Prostate gland (tissue), 2 donors: ENCODE measurements at regions not wholly inside any gene's neighbourhood (a gene's known extent, or its start where the extent isn't known, plus 50 kb on each side); places are given as distances from the start of the nearest gene placed in this dataset.
"Not testable (repeated sequence)": the region's sequence is repeated elsewhere in the genome, so short reads cannot be mapped to it uniquely, and the experiment has no call there.

Experiments used
- DNase-seq: peaks from one replicate; pipeline ENCODE4 v3.0.0-alpha.2; 2019; ENCODE audit warnings: low spot score
- H3K27ac ChIP-seq, 2 donors: fragments of 200-600 bp; sonication (generic); 2 replicates each; pipeline ENCODE4 v1.5.1; 2017 to 2019
- H3K27me3 ChIP-seq: fragments of 200-600 bp; sonication (generic); replicated peaks from 2 replicates; pipeline ENCODE4 v1.5.1; 2019; ENCODE audit not compliant: insufficient read depth
- H3K36me3 ChIP-seq, 2 donors: fragments of 200-600 bp; sonication (generic); 1 replicate in 1 of 2; 2 replicates in 1 of 2; pipeline versions ENCODE4 v1.5.1 to v1.8.1; 2017 to 2019
- H3K4me1 ChIP-seq: fragments of 200-600 bp; sonication (generic); replicated peaks from 2 replicates; pipeline ENCODE4 v1.5.1; 2019
- H3K4me3 ChIP-seq, 2 donors: fragments of 200-600 bp; sonication (generic); 2 replicates each; pipeline ENCODE4 v1.5.1; 2017 to 2019
- H3K9me3 ChIP-seq: fragments of 200-600 bp; sonication (generic); 2 replicates; pipeline ENCODE4 v1.5.1; 2017
- CTCF ChIP-seq, 4 experiments: fragments of 200-600 bp in 2 of 4; fragments of 450-650 bp in 2 of 4; sonication (generic) in 2 of 4; IDR thresholded peaks; 1 replicate in 3 of 4; 2 replicates in 1 of 4; pipeline ENCODE4 v1.5.1; 2016 to 2019; ENCODE audit warnings: antibody characterized with exemption in 4 of 4, mild to moderate bottlenecking in 2 of 4, moderate library complexity in 2 of 4
- POLR2A ChIP-seq: fragments of 450-650 bp; IDR thresholded peaks from one replicate; pipeline ENCODE4 v1.6.1; 2016; ENCODE audit warnings: antibody characterized with exemption, mild to moderate bottlenecking
- POLR2AphosphoS5 ChIP-seq: sonication (generic); formaldehyde crosslinking; IDR thresholded peaks from one replicate; pipeline ENCODE4 v1.6.1; 2017; ENCODE audit warnings: antibody characterized with exemption
- whole genome bisulfite sequencing: methylation state at CpG from one replicate; pipeline ENCODE4 v1.1.5; 2018; 5-methylcytosine and 5-hydroxymethylcytosine counted together
- intact Hi-C: fragments of 100-400 bp; cut with DNase I; formaldehyde crosslinking; loops from one replicate; pipeline ENCODE4 v1.14.2; 2022

GRCh38 chr9:104999136-104999535 is 71.2 kb upstream of the ABCA1 start:
- intact Hi-C loops = no loop called here
- H3K4me1 ChIP-seq = no peaks in the 10 kb centered on the region
- H3K4me3 ChIP-seq = no peak overlapping the region
- DNase-seq = no peak
- no peaks in the 10 kb centered on the region for H3K36me3 ChIP-seq
- H3K27ac ChIP-seq = no peak overlapping the region
- no peaks in the 10 kb centered on the region for H3K27me3 ChIP-seq
- no peak for TF ChIP-seq POLR2A
- TF ChIP-seq POLR2AphosphoS5 = no peak
- TF ChIP-seq CTCF (IDR thresholded peaks at IDR 0.05) = no peak
- H3K9me3 ChIP-seq = no peaks in the 10 kb centered on the region

- H3K9me3 ChIP-seq, H3K27me3 ChIP-seq, H3K4me1 ChIP-seq, H3K27ac ChIP-seq, DNase-seq, intact Hi-C loops, H3K36me3 ChIP-seq, H3K4me3 ChIP-seq: not testable (repeated sequence)
- WGBS = 96% methylated on average over 11 of the region's 11 CpGs
Measured at GRCh38 chr9:105000529-105000928, 72.6 kb upstream of the ABCA1 start.

DNA sequence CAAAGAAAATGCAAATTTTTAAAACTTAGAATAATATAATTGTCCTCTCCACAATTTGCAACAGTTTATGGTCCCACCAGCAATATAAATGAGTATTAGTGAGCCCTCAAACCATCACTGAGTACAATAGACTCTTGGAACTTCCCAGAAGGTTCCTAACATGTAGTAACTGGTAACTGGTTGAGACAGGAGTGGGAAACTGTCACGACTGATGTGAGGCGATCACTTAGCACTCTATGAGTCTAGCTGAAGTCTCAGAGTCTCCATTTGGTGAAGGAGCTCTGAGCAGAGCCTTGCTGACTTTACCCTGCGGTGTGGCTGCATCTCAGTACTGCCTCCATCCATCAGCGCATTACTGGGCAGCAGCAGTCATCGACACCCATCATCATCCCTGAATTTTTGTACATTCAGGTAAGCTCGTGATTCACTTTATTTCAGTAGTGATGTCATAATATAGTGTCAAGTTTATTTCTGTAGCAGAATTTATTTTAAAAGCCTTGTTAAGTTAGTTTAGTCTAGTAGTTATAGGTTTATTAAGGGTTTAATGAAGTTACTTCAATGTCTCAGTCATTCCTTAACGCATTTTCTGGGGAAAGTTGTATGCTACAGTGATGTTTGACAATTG is 76.6 kb upstream of the ABCA1 start:
- H3K9me3 ChIP-seq = no peaks in the 10 kb centered on the region
- no peaks in the 10 kb centered on the region for H3K27me3 ChIP-seq
- no peaks in the 10 kb centered on the region for H3K36me3 ChIP-seq
- WGBS = 75% methylated on average over 7 of the region's 7 CpGs
- no peaks in the 10 kb centered on the region for H3K4me1 ChIP-seq
- no peak for DNase-seq
- no peak overlapping the region for H3K4me3 ChIP-seq
- TF ChIP-seq CTCF (IDR thresholded peaks at IDR 0.05) (no peak), POLR2AphosphoS5 (no peak)
- intact Hi-C loops = no loop called here
- H3K27ac ChIP-seq = no peak overlapping the region

GRCh38 chr9:105005186-105005585 is 77.2 kb upstream of the ABCA1 start:
- no peak overlapping the region for H3K27ac ChIP-seq
- WGBS = 97% methylated on average over 1 of the region's 1 CpG
- no peaks in the 10 kb centered on the region for H3K27me3 ChIP-seq
- no peak overlapping the region for H3K4me3 ChIP-seq
- TF ChIP-seq POLR2AphosphoS5 (no peak), POLR2A (no peak), CTCF (IDR thresholded peaks at IDR 0.05) (no peak)
- intact Hi-C loops = no loop called here
- DNase-seq = no peak
- no peaks in the 10 kb centered on the region for H3K36me3 ChIP-seq
- no peaks in the 10 kb centered on the region for H3K4me1 ChIP-seq
- no peaks in the 10 kb centered on the region for H3K9me3 ChIP-seq

GRCh38 chr9:105006514-105006913 is 78.6 kb upstream of the ABCA1 start:
- intact Hi-C loops = no loop called here
- Histone ChIP-seq H3K4me1 (no peaks in the 10 kb centered on the region), H3K27ac (no peak overlapping the region), H3K27me3 (no peaks in the 10 kb centered on the region), H3K36me3 (no peaks in the 10 kb centered on the region), H3K4me3 (no peak overlapping the region), H3K9me3 (no peaks in the 10 kb centered on the region)
- DNase-seq = no peak
- no peak for TF ChIP-seq POLR2A
- no peak for TF ChIP-seq POLR2AphosphoS5
- TF ChIP-seq CTCF (IDR thresholded peaks at IDR 0.05) = no peak
- 78% methylated on average over 2 of the region's 2 CpGs for WGBS
